Large intestine (tissue), 3 donors: ENCODE measurements at regions not wholly inside any gene's neighbourhood (a gene's known extent, or its start where the extent isn't known, plus 50 kb on each side); places are given as distances from the start of the nearest gene placed in this dataset.
"Not testable (repeated sequence)": the region's sequence is repeated elsewhere in the genome, so short reads cannot be mapped to it uniquely, and the experiment has no call there.

Source experiments
- DNase-seq, 2 donors: peaks; one replicate each; pipeline versions ENCODE4 v3.0.0 to v3.0.0-alpha.2; 2013
- H3K27ac ChIP-seq: one replicate; pipeline ENCODE4 v1.5.1; 2013; ENCODE audit warnings: low read length
- H3K27me3 ChIP-seq: 2 replicates; pipeline ENCODE4 v1.6.1; 2013; ENCODE audit warnings: low read length; ENCODE audit not compliant: control insufficient read depth, insufficient read depth
- H3K36me3 ChIP-seq: 2 replicates; pipeline ENCODE4 v1.6.1; 2013; ENCODE audit warnings: low read length; ENCODE audit not compliant: control insufficient read depth, insufficient read depth
- H3K4me1 ChIP-seq: one replicate; pipeline ENCODE4 v1.6.1; 2013; ENCODE audit warnings: low read length; ENCODE audit not compliant: control insufficient read depth, insufficient read depth
- H3K4me3 ChIP-seq: one replicate; pipeline ENCODE4 v1.5.1; 2013; ENCODE audit warnings: low read length
- H3K9me3 ChIP-seq: one replicate; pipeline ENCODE4 v1.6.1; 2013; ENCODE audit warnings: mild to moderate bottlenecking, low read depth, low read length, moderate library complexity; ENCODE audit not compliant: control insufficient read depth
- WGBS: methylation state at CpG from one replicate; pipeline ENCODE4 v1.1.5; 2013; ENCODE audit warnings: low lambda C conversion rate; ENCODE audit not compliant: insufficient coverage; 5-methylcytosine and 5-hydroxymethylcytosine counted together

DNA sequence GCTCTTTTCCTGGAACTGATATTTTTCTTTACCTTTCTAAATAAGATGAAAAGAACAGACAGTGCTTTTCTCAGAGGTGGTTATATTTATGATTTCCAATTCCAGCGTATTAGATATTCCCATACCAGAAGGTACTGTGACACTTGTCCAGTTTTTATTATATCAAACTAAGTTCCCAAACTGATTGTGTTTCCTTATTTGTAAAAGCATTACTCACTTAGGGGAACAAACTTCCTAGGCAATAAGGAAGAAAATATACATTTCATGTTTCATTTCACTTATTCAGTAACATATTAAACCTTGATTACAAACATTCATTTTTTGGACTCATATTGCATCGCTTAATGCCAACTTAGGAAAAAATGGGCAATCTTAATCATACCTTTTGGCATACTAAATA, 1480.0 kb upstream of the NUDT12 start:
- no peaks in the 10 kb centered on the region for H3K36me3 ChIP-seq
- no peak overlapping the region for H3K4me3 ChIP-seq
- no peaks in the 10 kb centered on the region for H3K4me1 ChIP-seq
- H3K27me3 ChIP-seq = no peaks in the 10 kb centered on the region
- H3K9me3 ChIP-seq = no peaks in the 10 kb centered on the region
- no peak for DNase-seq
- no peak overlapping the region for H3K27ac ChIP-seq
- 100% methylated on average over 1 of the region's 2 CpGs for WGBS

DNA sequence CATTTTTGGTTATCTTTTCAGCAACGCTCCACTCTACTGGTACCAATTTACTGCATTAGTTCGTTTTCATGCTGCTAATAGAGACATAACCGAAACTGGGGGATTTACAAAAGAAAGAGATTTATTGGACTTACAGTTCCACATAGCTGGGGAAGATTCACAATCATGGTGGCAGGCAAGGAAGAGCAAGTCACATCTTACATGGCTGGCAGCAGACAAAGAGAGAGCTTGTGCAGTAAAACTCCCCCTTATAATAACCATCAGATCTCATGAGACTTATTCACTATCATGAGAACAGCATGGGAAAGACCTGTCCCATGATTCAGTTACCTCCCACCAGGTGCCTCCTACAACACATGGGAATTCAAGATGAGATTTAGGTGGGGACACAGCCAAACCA, 1474.2 kb upstream of the NUDT12 start:
- not testable (repeated sequence) for H3K4me1 ChIP-seq, H3K27ac ChIP-seq, H3K4me3 ChIP-seq, H3K9me3 ChIP-seq, H3K27me3 ChIP-seq, H3K36me3 ChIP-seq, DNase-seq
- WGBS = no CpG with 5 or more reads among the region's 3 CpGs

DNA sequence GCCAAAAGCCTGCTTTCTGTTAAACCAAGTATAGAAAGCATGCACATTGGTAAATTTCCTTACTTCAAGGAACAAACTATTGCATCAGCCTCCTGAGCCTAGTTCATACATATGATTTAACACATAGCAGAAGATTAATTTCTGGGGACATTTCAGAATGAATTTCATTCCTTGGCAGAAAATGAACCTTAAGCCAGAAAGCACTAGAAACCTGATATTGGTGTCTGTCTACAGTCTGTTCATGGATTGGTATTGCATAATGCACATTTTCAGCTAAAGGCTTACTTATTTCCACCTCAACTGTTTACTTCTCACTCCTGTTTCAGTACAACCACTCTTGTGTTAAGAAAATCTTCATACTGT, 1471.8 kb upstream of the NUDT12 start:
- Histone ChIP-seq H3K4me3 (no peak overlapping the region), H3K27me3 (no peaks in the 10 kb centered on the region), H3K9me3 (no peaks in the 10 kb centered on the region), H3K36me3 (no peaks in the 10 kb centered on the region), H3K4me1 (no peaks in the 10 kb centered on the region), H3K27ac (no peak overlapping the region)
- DNase-seq = no peak

DNA sequence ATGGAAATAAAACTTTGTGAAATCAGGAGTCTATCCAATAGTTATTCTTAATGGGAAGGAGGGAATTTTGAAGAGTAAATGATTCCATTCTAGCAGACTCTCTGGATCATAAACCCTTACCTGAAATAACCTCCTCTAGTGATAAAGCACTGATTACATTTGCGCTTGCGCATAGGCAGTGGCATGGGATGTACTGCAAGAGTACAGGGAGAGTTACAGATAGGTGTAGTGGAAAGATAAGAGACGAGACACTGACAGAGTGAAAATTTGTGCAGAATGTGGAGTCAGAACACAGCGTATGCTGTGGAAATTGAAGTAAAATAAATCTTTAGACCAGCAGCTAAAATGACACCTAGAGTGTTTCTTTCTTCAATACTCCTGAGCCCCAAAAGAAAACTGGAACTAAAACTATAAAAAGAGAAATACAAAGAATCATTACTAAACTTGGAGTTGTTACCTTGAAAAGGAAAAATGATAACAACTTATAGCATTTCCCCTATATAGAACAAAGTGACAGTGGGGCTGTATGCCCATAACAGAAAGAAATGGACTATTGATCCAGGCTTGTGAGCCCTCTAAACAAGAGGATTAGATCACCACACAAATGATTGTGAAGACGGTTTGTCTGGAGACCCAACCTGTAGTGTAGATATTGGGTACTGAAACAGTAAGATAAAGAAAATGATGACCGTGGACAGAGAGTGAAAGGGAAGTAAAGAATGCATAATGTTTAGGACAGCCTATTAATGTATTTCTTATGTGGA, 1471.2 kb upstream of the NUDT12 start:
- Histone ChIP-seq H3K9me3 (no peaks in the 10 kb centered on the region), H3K27me3 (no peaks in the 10 kb centered on the region), H3K4me1 (no peaks in the 10 kb centered on the region), H3K4me3 (no peak overlapping the region), H3K36me3 (no peaks in the 10 kb centered on the region), H3K27ac (no peak overlapping the region)
- peak; percentile 60 to 62 for DNase-seq
- 43% methylated on average over 5 of the region's 6 CpGs for WGBS

DNA sequence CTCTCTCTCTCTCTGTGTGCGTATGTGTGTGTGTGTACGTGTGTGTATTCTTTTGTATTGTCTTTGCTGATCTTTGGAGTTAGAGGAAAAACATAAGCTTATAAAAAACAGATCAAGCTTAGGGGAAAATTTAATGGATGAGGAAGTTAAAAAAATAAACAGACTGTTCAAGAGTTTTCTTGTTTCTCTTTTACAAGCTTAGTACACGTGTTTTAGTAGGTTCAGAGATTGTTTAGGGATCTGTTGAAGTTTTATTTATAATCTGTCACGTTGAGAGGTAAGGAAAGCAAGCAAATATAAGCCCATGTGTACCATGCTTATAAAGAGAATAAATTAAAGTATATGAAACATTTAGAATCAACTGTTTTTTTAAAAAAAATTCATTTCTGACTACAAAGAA, 1470.3 kb upstream of the NUDT12 start:
- no peaks in the 10 kb centered on the region for H3K9me3 ChIP-seq
- H3K27me3 ChIP-seq = no peaks in the 10 kb centered on the region
- no peaks in the 10 kb centered on the region for H3K4me1 ChIP-seq
- no peak for DNase-seq
- no peak overlapping the region for H3K27ac ChIP-seq
- no peaks in the 10 kb centered on the region for H3K36me3 ChIP-seq
- no peak overlapping the region for H3K4me3 ChIP-seq
- WGBS = 68% methylated on average over 4 of the region's 4 CpGs

DNA sequence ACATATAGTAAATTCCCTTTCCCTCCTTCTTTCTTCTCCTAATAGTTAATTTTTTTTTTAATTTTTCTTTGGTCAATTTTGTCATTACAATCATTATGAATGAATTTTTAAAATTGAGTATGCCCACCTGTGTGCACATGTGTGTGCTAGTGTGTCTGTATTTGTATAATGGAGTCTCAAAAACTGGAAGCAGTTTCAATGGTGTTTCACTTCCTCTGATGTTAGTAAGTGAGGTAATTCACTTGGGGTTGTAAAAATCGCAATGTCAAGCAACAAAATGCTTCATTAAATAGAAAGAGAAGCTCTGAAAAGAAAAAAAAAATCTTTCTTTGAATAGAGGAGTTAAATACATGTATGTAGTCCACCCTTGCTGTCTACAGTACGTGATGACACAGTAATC, 1467.6 kb upstream of the NUDT12 start:
- Histone ChIP-seq H3K4me1 (no peaks in the 10 kb centered on the region), H3K36me3 (no peaks in the 10 kb centered on the region), H3K27ac (no peak overlapping the region), H3K27me3 (no peaks in the 10 kb centered on the region), H3K9me3 (no peaks in the 10 kb centered on the region), H3K4me3 (no peak overlapping the region)
- no peak for DNase-seq
- 61% methylated on average over 2 of the region's 2 CpGs for WGBS

DNA sequence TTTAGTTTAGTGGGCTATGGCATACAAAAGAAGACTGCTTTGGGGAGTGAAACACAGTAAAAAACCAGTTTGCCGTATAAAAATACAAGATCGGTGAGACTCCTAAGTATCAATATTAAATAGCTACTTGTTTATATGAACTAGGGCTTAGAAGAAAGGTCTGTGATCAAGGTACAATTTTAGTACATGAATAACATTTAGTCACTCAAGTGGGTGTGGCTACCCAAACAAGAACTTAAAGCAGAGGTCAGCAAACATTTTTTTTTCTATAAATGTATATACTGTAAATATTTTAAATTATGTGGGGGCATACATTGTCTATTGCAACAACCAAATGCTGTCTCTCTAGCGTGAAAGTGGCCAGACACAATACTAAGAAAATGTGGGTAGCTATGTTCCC, 1452.5 kb upstream of the NUDT12 start:
- Histone ChIP-seq H3K27ac (no peak overlapping the region), H3K27me3 (no peaks in the 10 kb centered on the region), H3K36me3 (no peaks in the 10 kb centered on the region), H3K4me3 (no peak overlapping the region), H3K4me1 (no peaks in the 10 kb centered on the region), H3K9me3 (no peaks in the 10 kb centered on the region)
- 83% methylated on average over 3 of the region's 3 CpGs for WGBS
- DNase-seq = no peak

DNA sequence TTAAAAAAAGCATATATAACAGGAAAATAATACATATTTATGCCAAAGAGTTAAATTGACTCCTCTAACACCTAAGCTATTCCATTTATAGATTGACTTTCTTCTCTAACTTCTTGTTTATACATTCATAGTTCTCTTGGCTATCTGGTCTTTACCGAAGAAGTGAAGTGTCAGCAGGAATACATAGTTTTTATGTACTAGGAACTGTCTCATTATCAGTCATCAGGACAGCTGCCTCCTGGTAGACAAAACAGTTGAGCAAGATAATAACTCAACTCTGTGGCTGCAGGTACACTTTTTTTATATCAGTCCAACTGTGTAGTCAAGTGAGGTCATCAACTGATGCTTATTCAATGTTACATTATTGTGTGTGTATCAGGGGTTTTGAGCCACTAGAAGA, 1436.0 kb upstream of the NUDT12 start:
- Histone ChIP-seq H3K27me3 (no peaks in the 10 kb centered on the region), H3K27ac (no peak overlapping the region), H3K36me3 (no peaks in the 10 kb centered on the region), H3K4me3 (no peak overlapping the region), H3K4me1 (no peaks in the 10 kb centered on the region), H3K9me3 (no peaks in the 10 kb centered on the region)
- DNase-seq = peak; percentile 12 to 44
- WGBS = 50% methylated on average over 1 of the region's 1 CpG

DNA sequence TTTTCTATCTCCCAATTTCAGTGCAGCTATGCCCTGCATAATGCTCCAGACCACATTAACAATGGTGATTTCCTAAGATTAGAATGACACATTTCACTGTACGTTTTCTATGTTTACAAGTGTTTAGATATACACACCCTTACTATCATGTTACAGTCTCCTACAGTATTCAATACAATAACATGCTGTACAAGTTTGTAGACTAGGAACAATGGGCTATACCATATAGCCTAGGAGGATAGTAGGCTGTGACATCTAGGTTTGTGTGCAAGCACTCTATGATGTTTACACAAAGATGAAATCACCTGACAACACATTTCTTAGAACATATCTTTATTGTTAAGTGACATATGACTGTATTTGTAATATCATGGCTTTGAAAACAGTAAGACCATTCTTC, 1435.6 kb upstream of the NUDT12 start:
- no peaks in the 10 kb centered on the region for H3K9me3 ChIP-seq
- WGBS = no CpG with 5 or more reads among the region's 1 CpG
- peak in 1 of 2 donors; percentile 4 for DNase-seq
- H3K36me3 ChIP-seq = no peaks in the 10 kb centered on the region
- H3K4me1 ChIP-seq = no peaks in the 10 kb centered on the region
- no peaks in the 10 kb centered on the region for H3K27me3 ChIP-seq
- H3K27ac ChIP-seq = no peak overlapping the region
- H3K4me3 ChIP-seq = no peak overlapping the region

DNA sequence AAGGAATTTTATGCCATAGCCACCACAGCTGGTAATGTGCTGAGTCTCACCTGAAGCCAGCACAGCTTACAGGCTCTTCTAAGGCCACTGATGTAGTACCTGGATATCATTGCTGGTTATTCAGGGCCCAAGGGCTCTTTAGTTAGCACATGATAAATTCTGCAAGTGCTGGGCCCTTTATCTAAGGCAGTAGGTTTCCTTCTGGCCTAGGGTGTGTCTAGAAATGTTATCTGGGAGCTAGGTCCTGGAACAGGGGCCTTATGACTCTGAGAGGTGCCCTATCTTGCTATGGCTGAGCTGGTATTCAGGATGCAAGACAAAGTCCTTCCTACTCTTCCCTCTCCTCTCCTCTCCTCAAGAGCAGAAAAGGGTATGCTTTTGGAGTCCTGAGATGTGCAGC, 1424.5 kb upstream of the NUDT12 start:
- H3K36me3 ChIP-seq = no peaks in the 10 kb centered on the region
- no peak overlapping the region for H3K4me3 ChIP-seq
- H3K27ac ChIP-seq = peak overlapping the region; percentile 60
- peaks cover 10% of the 10 kb centered on the region for H3K4me1 ChIP-seq
- no peaks in the 10 kb centered on the region for H3K27me3 ChIP-seq
- peak; percentile 71 to 80 for DNase-seq
- no peaks in the 10 kb centered on the region for H3K9me3 ChIP-seq

DNA sequence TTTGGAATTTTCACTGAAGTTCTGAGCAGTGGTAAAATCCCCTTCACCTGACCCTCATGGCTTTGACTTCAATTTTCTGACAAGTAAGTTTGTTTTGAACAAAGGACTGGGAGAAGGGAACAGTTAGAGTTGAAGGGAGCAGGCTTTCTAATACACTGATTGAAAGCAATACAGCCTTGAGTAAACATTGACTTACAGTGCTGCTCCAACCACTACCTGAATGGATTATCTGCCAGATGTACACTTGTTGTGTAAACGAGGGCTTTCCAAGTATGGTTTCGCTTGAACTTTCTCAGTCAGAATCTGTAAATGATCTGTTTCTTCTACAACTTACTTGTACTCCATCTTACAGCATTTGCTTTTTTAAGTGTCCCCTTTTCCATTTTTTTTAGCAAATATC, 1414.9 kb upstream of the NUDT12 start:
- Histone ChIP-seq H3K27ac (no peak overlapping the region), H3K9me3 (no peaks in the 10 kb centered on the region), H3K4me1 (no peaks in the 10 kb centered on the region), H3K36me3 (no peaks in the 10 kb centered on the region), H3K4me3 (no peak overlapping the region), H3K27me3 (no peaks in the 10 kb centered on the region)
- no CpG with 5 or more reads among the region's 2 CpGs for WGBS
- peak in 1 of 2 donors; percentile 18 for DNase-seq
